ENCODE measurements at regions not wholly inside any gene's neighbourhood (a gene's known extent, or its start where the extent isn't known, plus 50 kb on each side); places are given as distances from the start of the nearest gene placed in this dataset.
A peak's percentile ranks its signal among the peaks of the same experiment; 100 is the strongest.

GRCh38 chr14:23694949-23695663 lies 58.9 kb downstream of the DHRS2 start:
- H3K36me3 ChIP-seq (ENCODE audit: control insufficient read depth in 4 of 4, insufficient read depth in 4 of 4, low read length in 3 of 4) = no peaks in the 10 kb centered on the region
- ChIA-PET POLR2A (interaction anchor here (0.8 kb wide), 1 partner anchor 7 kb away, joined by 3 read pairs; no protein-coding TSS in a partner anchor), CTCF (interaction anchor here (1.0 to 1.1 kb wide), 2 partner anchors 63 to 236 kb away, joined by 3 to 5 read pairs; no protein-coding TSS in a partner anchor)
- no peak overlapping the region for H3K27ac ChIP-seq (ENCODE audit: insufficient read depth in 1 of 2, low read depth in 1 of 2, low read length in 2 of 2, poor library complexity in 1 of 2, severe bottlenecking in 2 of 2)
- WGBS (ENCODE audit: insufficient coverage) = 9% methylated on average over 13 of the region's 13 CpGs
- H3K9me3 ChIP-seq (ENCODE audit: control extremely low read depth in 1 of 5, control insufficient read depth in 4 of 5, insufficient read depth in 2 of 5, low read depth in 1 of 5, low read length in 4 of 5) = peaks cover 0 to 5% (median 0%) of the 10 kb centered on the region in 5 experiments
- H3K27me3 ChIP-seq (replicated peaks in 2 of 5; ENCODE audit: control insufficient read depth in 4 of 5, insufficient read depth in 5 of 5, low read length in 4 of 5) = no peaks in the 10 kb centered on the region
- H3K4me1 ChIP-seq (ENCODE audit: control extremely low read depth in 1 of 4, control insufficient read depth in 4 of 4, insufficient read depth in 4 of 4, low read length in 3 of 4) = peaks cover 8 to 43% (median 28%) of the 10 kb centered on the region in 4 experiments
- peak overlapping the region in 4 of 7 experiments; percentile 32 to 71 (median 54) for H3K4me3 ChIP-seq (ENCODE audit: control insufficient read depth in 1 of 7, extremely low read depth in 1 of 7, insufficient read depth in 4 of 7, low read depth in 2 of 7, low read length in 6 of 7)
- peak; percentile 35 to 81 (median 70) for DNase-seq

- no peaks in the 10 kb centered on the region for H3K27me3 ChIP-seq (replicated peaks in 2 of 5; ENCODE audit: control insufficient read depth in 4 of 5, insufficient read depth in 5 of 5, low read length in 4 of 5)
- peak in 1 of 3 donors; percentile 6 for DNase-seq
- CTCF ChIA-PET = no interaction called here
- peak overlapping the region in 4 of 7 experiments; percentile 32 to 71 (median 54) for H3K4me3 ChIP-seq (ENCODE audit: control insufficient read depth in 1 of 7, extremely low read depth in 1 of 7, insufficient read depth in 4 of 7, low read depth in 2 of 7, low read length in 6 of 7)
- peaks cover 8 to 43% (median 28%) of the 10 kb centered on the region in 4 experiments for H3K4me1 ChIP-seq (ENCODE audit: control extremely low read depth in 1 of 4, control insufficient read depth in 4 of 4, insufficient read depth in 4 of 4, low read length in 3 of 4)
- 1% methylated on average over 8 of the region's 8 CpGs for WGBS (ENCODE audit: insufficient coverage)
- H3K36me3 ChIP-seq (ENCODE audit: control insufficient read depth in 4 of 4, insufficient read depth in 4 of 4, low read length in 3 of 4) = no peaks in the 10 kb centered on the region
- no peak overlapping the region for H3K27ac ChIP-seq (ENCODE audit: insufficient read depth in 1 of 2, low read depth in 1 of 2, low read length in 2 of 2, poor library complexity in 1 of 2, severe bottlenecking in 2 of 2)
- peaks cover 0 to 1% (median 0%) of the 10 kb centered on the region in 5 experiments for H3K9me3 ChIP-seq (ENCODE audit: control extremely low read depth in 1 of 5, control insufficient read depth in 4 of 5, insufficient read depth in 2 of 5, low read depth in 1 of 5, low read length in 4 of 5)
- POLR2A ChIA-PET = no interaction called here
Observed at GRCh38 chr14:23695664-23695999, 59.5 kb downstream of the DHRS2 start.

- ChIA-PET CTCF (no interaction called here), POLR2A (no interaction called here)
- H3K4me1 ChIP-seq (ENCODE audit: control extremely low read depth in 1 of 4, control insufficient read depth in 4 of 4, insufficient read depth in 4 of 4, low read length in 3 of 4) = peaks cover 8 to 44% (median 28%) of the 10 kb centered on the region in 4 experiments
- H3K27ac ChIP-seq (ENCODE audit: insufficient read depth in 1 of 2, low read depth in 1 of 2, low read length in 2 of 2, poor library complexity in 1 of 2, severe bottlenecking in 2 of 2) = no peak overlapping the region
- H3K4me3 ChIP-seq (ENCODE audit: control insufficient read depth in 1 of 7, extremely low read depth in 1 of 7, insufficient read depth in 4 of 7, low read depth in 2 of 7, low read length in 6 of 7) = no peak overlapping the region
- peaks cover 0 to 1% (median 0%) of the 10 kb centered on the region in 5 experiments for H3K9me3 ChIP-seq (ENCODE audit: control extremely low read depth in 1 of 5, control insufficient read depth in 4 of 5, insufficient read depth in 2 of 5, low read depth in 1 of 5, low read length in 4 of 5)
- no peaks in the 10 kb centered on the region for H3K27me3 ChIP-seq (replicated peaks in 2 of 5; ENCODE audit: control insufficient read depth in 4 of 5, insufficient read depth in 5 of 5, low read length in 4 of 5)
- 94% methylated on average over 4 of the region's 5 CpGs for WGBS (ENCODE audit: insufficient coverage)
- H3K36me3 ChIP-seq (ENCODE audit: control insufficient read depth in 4 of 4, insufficient read depth in 4 of 4, low read length in 3 of 4) = no peaks in the 10 kb centered on the region
- DNase-seq = no peak
Observed at GRCh38 chr14:23696701-23697239, 60.6 kb downstream of the DHRS2 start.

- H3K4me3 ChIP-seq (ENCODE audit: control insufficient read depth in 1 of 7, extremely low read depth in 1 of 7, insufficient read depth in 4 of 7, low read depth in 2 of 7, low read length in 6 of 7) = no peak overlapping the region
- 9% methylated on average over 1 of the region's 4 CpGs for WGBS (ENCODE audit: insufficient coverage)
Observed at GRCh38 chr14:23697680-23698079, 61.5 kb downstream of the DHRS2 start.

GRCh38 chr14:23702656-23703426 lies 66.7 kb downstream of the DHRS2 start:
- Histone ChIP-seq H3K36me3 (ENCODE audit: control insufficient read depth in 4 of 4, insufficient read depth in 4 of 4, low read length in 3 of 4) (no peaks in the 10 kb centered on the region), H3K4me1 (ENCODE audit: control extremely low read depth in 1 of 4, control insufficient read depth in 4 of 4, insufficient read depth in 4 of 4, low read length in 3 of 4) (peaks cover 2 to 17% (median 4%) of the 10 kb centered on the region in 4 experiments), H3K27ac (ENCODE audit: insufficient read depth in 1 of 2, low read depth in 1 of 2, low read length in 2 of 2, poor library complexity in 1 of 2, severe bottlenecking in 2 of 2) (no peak overlapping the region), H3K4me3 (ENCODE audit: control insufficient read depth in 1 of 7, extremely low read depth in 1 of 7, insufficient read depth in 4 of 7, low read depth in 2 of 7, low read length in 6 of 7) (no peak overlapping the region), H3K9me3 (ENCODE audit: control extremely low read depth in 1 of 5, control insufficient read depth in 4 of 5, insufficient read depth in 2 of 5, low read depth in 1 of 5, low read length in 4 of 5) (peaks cover 3 to 15% (median 5%) of the 10 kb centered on the region in 5 experiments), H3K27me3 (replicated peaks in 2 of 5; ENCODE audit: control insufficient read depth in 4 of 5, insufficient read depth in 5 of 5, low read length in 4 of 5) (no peaks in the 10 kb centered on the region)
- peak; percentile 11 to 51 (median 19) for DNase-seq
- ChIA-PET CTCF (interaction anchor here (0.5 to 1.1 kb wide), 4 partner anchors 20 to 208 kb away, joined by 3 to 4 read pairs (median 4); no protein-coding TSS in a partner anchor), POLR2A (interaction anchor here (0.6 kb wide), 2 partner anchors 8 to 26 kb away, joined by 3 read pairs; no protein-coding TSS in a partner anchor)
- no CpG with 5 or more reads among the region's 2 CpGs for WGBS (ENCODE audit: insufficient coverage)

More at GRCh38 chr14:23697680-23698079, 61.5 kb downstream of the DHRS2 start:
- no peaks in the 10 kb centered on the region for H3K9me3 ChIP-seq (ENCODE audit: control extremely low read depth in 1 of 5, control insufficient read depth in 4 of 5, insufficient read depth in 2 of 5, low read depth in 1 of 5, low read length in 4 of 5)
- H3K27ac ChIP-seq (ENCODE audit: insufficient read depth in 1 of 2, low read depth in 1 of 2, low read length in 2 of 2, poor library complexity in 1 of 2, severe bottlenecking in 2 of 2) = no peak overlapping the region
- ChIA-PET POLR2A (no interaction called here), CTCF (no interaction called here)
- DNase-seq = peak; percentile 33 to 78 (median 69)
- no peaks in the 10 kb centered on the region for H3K36me3 ChIP-seq (ENCODE audit: control insufficient read depth in 4 of 4, insufficient read depth in 4 of 4, low read length in 3 of 4)
- peaks cover 14 to 50% (median 28%) of the 10 kb centered on the region in 4 experiments for H3K4me1 ChIP-seq (ENCODE audit: control extremely low read depth in 1 of 4, control insufficient read depth in 4 of 4, insufficient read depth in 4 of 4, low read length in 3 of 4)
- H3K27me3 ChIP-seq (replicated peaks in 2 of 5; ENCODE audit: control insufficient read depth in 4 of 5, insufficient read depth in 5 of 5, low read length in 4 of 5) = no peaks in the 10 kb centered on the region

GRCh38 chr14:23704890-23705289 lies 68.7 kb downstream of the DHRS2 start:
- WGBS (ENCODE audit: insufficient coverage) = no CpG with 5 or more reads among the region's 2 CpGs
- H3K4me1 ChIP-seq (ENCODE audit: control extremely low read depth in 1 of 4, control insufficient read depth in 4 of 4, insufficient read depth in 4 of 4, low read length in 3 of 4) = peaks cover 0 to 14% (median 3%) of the 10 kb centered on the region in 4 experiments
- no peaks in the 10 kb centered on the region for H3K36me3 ChIP-seq (ENCODE audit: control insufficient read depth in 4 of 4, insufficient read depth in 4 of 4, low read length in 3 of 4)
- DNase-seq = peak in 2 of 3 donors; percentile 46 to 51
- ChIA-PET POLR2A (interaction anchor here (0.6 kb wide), 1 partner anchor 45 kb away, joined by 3 read pairs; no protein-coding TSS in a partner anchor), CTCF (no interaction called here)
- no peaks in the 10 kb centered on the region for H3K27me3 ChIP-seq (replicated peaks in 2 of 5; ENCODE audit: control insufficient read depth in 4 of 5, insufficient read depth in 5 of 5, low read length in 4 of 5)
- no peak overlapping the region for H3K4me3 ChIP-seq (ENCODE audit: control insufficient read depth in 1 of 7, extremely low read depth in 1 of 7, insufficient read depth in 4 of 7, low read depth in 2 of 7, low read length in 6 of 7)
- H3K27ac ChIP-seq (ENCODE audit: insufficient read depth in 1 of 2, low read depth in 1 of 2, low read length in 2 of 2, poor library complexity in 1 of 2, severe bottlenecking in 2 of 2) = no peak overlapping the region
- peaks cover 3 to 15% (median 5%) of the 10 kb centered on the region in 5 experiments for H3K9me3 ChIP-seq (ENCODE audit: control extremely low read depth in 1 of 5, control insufficient read depth in 4 of 5, insufficient read depth in 2 of 5, low read depth in 1 of 5, low read length in 4 of 5)
